SJSA1 (cell line): ENCODE measurements at regions not wholly inside any gene's neighbourhood (a gene's known extent, or its start where the extent isn't known, plus 50 kb on each side); places are given as distances from the start of the nearest gene placed in this dataset.
"Not testable (repeated sequence)": the region's sequence is repeated elsewhere in the genome, so short reads cannot be mapped to it uniquely, and the experiment has no call there.

Experiments used
- DNase-seq, 2 experiments: peaks; one replicate each; pipeline ENCODE4 v3.0.0-alpha.2; 2015 to 2020; ENCODE audit warnings: low spot score in 2 of 2, low read depth in 1 of 2
- H3K27ac ChIP-seq: fragments of 250-450 bp; sonication (Bioruptor Pico); 2 replicates; pipeline ENCODE4 v1.5.1; 2020; ENCODE audit warnings: mild to moderate bottlenecking, moderate library complexity
- H3K27me3 ChIP-seq: fragments of 250-450 bp; sonication (Bioruptor Pico); replicated peaks from 2 replicates; pipeline ENCODE4 v1.5.1; 2020; ENCODE audit warnings: mild to moderate bottlenecking, moderate library complexity
- H3K36me3 ChIP-seq: fragments of 250-450 bp; sonication (Bioruptor Pico); 2 replicates; pipeline ENCODE4 v1.5.1; 2020; ENCODE audit warnings: mild to moderate bottlenecking
- H3K4me1 ChIP-seq: fragments of 250-450 bp; sonication (Bioruptor Pico); replicated peaks from 2 replicates; pipeline ENCODE4 v1.6.1; 2021; ENCODE audit warnings: mild to moderate bottlenecking
- H3K4me3 ChIP-seq: fragments of 250-450 bp; sonication (Bioruptor Pico); 2 replicates; pipeline ENCODE4 v1.5.1; 2020; ENCODE audit warnings: mild to moderate bottlenecking
- H3K9me3 ChIP-seq: fragments of 250-450 bp; sonication (Bioruptor Pico); replicated peaks from 2 replicates; pipeline ENCODE4 v1.5.1; 2020; ENCODE audit warnings: mild to moderate bottlenecking

GRCh38 chr6:134410541-134410940, 92.6 kb upstream of the SGK1 start:
- Histone ChIP-seq H3K4me3 (no peak overlapping the region), H3K9me3 (no peaks in the 10 kb centered on the region; the same call in 1 of the 2 replicates), H3K27ac (no peak overlapping the region), H3K4me1 (no peaks in the 10 kb centered on the region), H3K27me3 (no peaks in the 10 kb centered on the region), H3K36me3 (no peaks in the 10 kb centered on the region)
- DNase-seq = no peak

GRCh38 chr6:134407791-134408190, 89.9 kb upstream of the SGK1 start:
- DNase-seq = no peak
- Histone ChIP-seq H3K27me3 (no peaks in the 10 kb centered on the region), H3K4me1 (no peaks in the 10 kb centered on the region), H3K27ac (no peak overlapping the region), H3K36me3 (no peaks in the 10 kb centered on the region), H3K4me3 (no peak overlapping the region), H3K9me3 (no peaks in the 10 kb centered on the region; the same call in 1 of the 2 replicates)

GRCh38 chr6:134406311-134406710, 88.4 kb upstream of the SGK1 start:
- Histone ChIP-seq H3K4me1 (no peaks in the 10 kb centered on the region), H3K36me3 (no peaks in the 10 kb centered on the region), H3K4me3 (no peak overlapping the region), H3K27ac (no peak overlapping the region), H3K27me3 (no peaks in the 10 kb centered on the region), H3K9me3 (no peaks in the 10 kb centered on the region; the same call in 1 of the 2 replicates)
- DNase-seq = no peak

GRCh38 chr6:134405386-134406087, 87.6 kb upstream of the SGK1 start:
- no peak for DNase-seq
- H3K36me3 ChIP-seq = no peaks in the 10 kb centered on the region
- no peaks in the 10 kb centered on the region; the same call in 1 of the 2 replicates for H3K9me3 ChIP-seq
- H3K4me1 ChIP-seq = no peaks in the 10 kb centered on the region
- no peak overlapping the region for H3K27ac ChIP-seq
- no peaks in the 10 kb centered on the region for H3K27me3 ChIP-seq
- H3K4me3 ChIP-seq = no peak overlapping the region

GRCh38 chr6:134403312-134403711, 85.4 kb upstream of the SGK1 start:
- not testable (repeated sequence) for H3K9me3 ChIP-seq, H3K27ac ChIP-seq, H3K36me3 ChIP-seq, DNase-seq, H3K4me1 ChIP-seq, H3K27me3 ChIP-seq, H3K4me3 ChIP-seq

- H3K4me1 ChIP-seq = no peaks in the 10 kb centered on the region
- no peaks in the 10 kb centered on the region for H3K36me3 ChIP-seq
- H3K27me3 ChIP-seq = no peaks in the 10 kb centered on the region
- no peak for DNase-seq
- no peak overlapping the region for H3K4me3 ChIP-seq
- no peaks in the 10 kb centered on the region; the same call in 1 of the 2 replicates for H3K9me3 ChIP-seq
- no peak overlapping the region for H3K27ac ChIP-seq
Observed at GRCh38 chr6:134402372-134402984, 84.6 kb upstream of the SGK1 start.

DNA sequence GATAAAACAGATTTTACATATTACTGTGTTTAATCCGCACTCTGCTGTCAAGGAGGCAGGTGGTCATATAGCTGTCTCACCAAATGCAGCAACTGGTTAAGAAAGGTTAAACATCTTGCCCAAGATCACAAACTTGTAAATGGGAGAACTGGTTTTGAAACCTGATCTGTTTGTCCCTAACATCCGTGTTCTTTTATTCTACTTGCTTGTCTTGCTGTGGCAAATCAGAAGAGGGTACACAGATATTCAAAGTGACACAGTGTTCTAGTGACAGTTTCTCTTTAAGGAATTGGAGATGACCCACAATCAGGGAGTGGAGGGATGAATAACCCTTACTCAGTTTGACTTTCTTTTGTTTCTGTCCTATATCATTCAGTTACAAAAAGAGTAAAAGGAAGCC, 83.0 kb upstream of the SGK1 start:
- no peak for DNase-seq
- H3K36me3 ChIP-seq = no peaks in the 10 kb centered on the region
- no peaks in the 10 kb centered on the region; the same call in 1 of the 2 replicates for H3K9me3 ChIP-seq
- H3K27ac ChIP-seq = no peak overlapping the region
- H3K27me3 ChIP-seq = no peaks in the 10 kb centered on the region
- H3K4me3 ChIP-seq = no peak overlapping the region
- no peaks in the 10 kb centered on the region for H3K4me1 ChIP-seq

DNA sequence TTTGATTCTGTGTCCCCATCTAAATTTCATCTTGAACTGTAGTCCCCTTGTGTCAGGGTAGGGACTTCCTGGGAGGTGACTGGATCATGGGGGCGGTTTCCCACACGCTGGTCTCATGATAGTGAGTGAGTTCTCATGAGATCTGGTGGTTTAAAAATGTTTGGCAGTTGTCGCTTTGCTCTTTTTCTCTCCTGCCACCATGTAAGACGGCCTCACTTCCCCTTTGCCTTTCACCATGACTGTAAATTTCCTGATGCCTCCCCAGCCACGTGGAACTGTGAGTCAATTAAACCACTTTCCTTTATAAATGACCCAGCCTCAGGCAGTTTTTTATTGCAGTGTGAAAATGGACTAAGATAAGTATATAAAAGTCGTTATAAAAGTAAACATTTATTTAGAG, 80.5 kb upstream of the SGK1 start:
- H3K9me3 ChIP-seq = no peaks in the 10 kb centered on the region
- no peaks in the 10 kb centered on the region for H3K36me3 ChIP-seq
- DNase-seq = no peak
- H3K27ac ChIP-seq = no peak overlapping the region
- H3K4me3 ChIP-seq = no peak overlapping the region
- H3K4me1 ChIP-seq = no peaks in the 10 kb centered on the region
- H3K27me3 ChIP-seq = no peaks in the 10 kb centered on the region

DNA sequence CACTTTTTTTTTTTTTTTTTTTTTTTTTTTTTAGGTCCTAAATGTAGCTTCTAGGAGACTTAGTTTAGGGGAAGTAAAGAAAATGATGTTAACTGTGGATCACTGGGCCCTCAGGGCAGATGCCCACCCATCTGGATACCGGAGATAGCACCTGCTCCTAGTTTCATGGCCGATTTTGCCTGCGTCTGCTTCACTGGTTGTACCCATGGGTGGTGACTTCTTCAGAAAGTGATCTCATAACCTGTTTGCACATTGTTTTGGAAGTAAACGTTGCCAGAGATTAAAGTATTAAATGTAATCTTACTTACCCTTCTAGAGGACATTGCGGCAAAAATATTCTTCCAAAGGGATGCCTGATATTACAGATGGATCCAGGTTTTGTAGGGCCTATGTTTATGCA, 79.8 kb upstream of the SGK1 start:
- H3K4me3 ChIP-seq = no peak overlapping the region
- no peaks in the 10 kb centered on the region for H3K27me3 ChIP-seq
- no peaks in the 10 kb centered on the region for H3K9me3 ChIP-seq
- no peaks in the 10 kb centered on the region for H3K4me1 ChIP-seq
- no peaks in the 10 kb centered on the region for H3K36me3 ChIP-seq
- no peak overlapping the region for H3K27ac ChIP-seq
- no peak for DNase-seq

GRCh38 chr6:134394905-134395304, 77.0 kb upstream of the SGK1 start:
- no peak overlapping the region for H3K27ac ChIP-seq
- no peaks in the 10 kb centered on the region for H3K27me3 ChIP-seq
- H3K4me3 ChIP-seq = no peak overlapping the region
- DNase-seq = no peak
- H3K9me3 ChIP-seq = no peaks in the 10 kb centered on the region
- no peaks in the 10 kb centered on the region for H3K36me3 ChIP-seq
- no peaks in the 10 kb centered on the region for H3K4me1 ChIP-seq

GRCh38 chr6:134394208-134394607, 76.3 kb upstream of the SGK1 start:
- H3K36me3 ChIP-seq = no peaks in the 10 kb centered on the region
- H3K4me3 ChIP-seq = no peak overlapping the region
- no peaks in the 10 kb centered on the region for H3K9me3 ChIP-seq
- H3K27me3 ChIP-seq = no peaks in the 10 kb centered on the region
- H3K4me1 ChIP-seq = no peaks in the 10 kb centered on the region
- no peak overlapping the region for H3K27ac ChIP-seq
- no peak for DNase-seq

DNA sequence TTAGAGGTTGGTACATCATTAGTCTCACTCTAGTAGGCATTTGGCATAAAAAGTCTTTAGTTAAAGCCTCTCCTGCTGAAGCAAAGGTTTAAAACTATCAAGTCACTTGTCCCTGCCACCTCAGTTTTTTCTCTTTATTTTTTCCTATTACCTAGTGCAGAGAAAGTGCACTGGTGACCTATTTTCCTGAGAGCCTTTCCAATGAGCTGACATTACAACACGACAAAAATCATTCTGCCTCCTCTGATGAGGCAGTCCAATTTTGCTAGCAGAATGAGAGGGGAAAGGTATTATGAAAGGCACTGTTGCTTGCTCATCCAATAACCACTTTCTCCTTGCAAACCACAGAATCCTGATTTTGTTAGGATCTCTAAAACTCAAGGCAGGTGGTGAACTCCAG, 73.3 kb upstream of the SGK1 start:
- no peaks in the 10 kb centered on the region for H3K4me1 ChIP-seq
- H3K36me3 ChIP-seq = no peaks in the 10 kb centered on the region
- no peak for DNase-seq
- H3K27me3 ChIP-seq = no peaks in the 10 kb centered on the region
- H3K4me3 ChIP-seq = no peak overlapping the region
- no peak overlapping the region for H3K27ac ChIP-seq
- no peaks in the 10 kb centered on the region for H3K9me3 ChIP-seq

DNA sequence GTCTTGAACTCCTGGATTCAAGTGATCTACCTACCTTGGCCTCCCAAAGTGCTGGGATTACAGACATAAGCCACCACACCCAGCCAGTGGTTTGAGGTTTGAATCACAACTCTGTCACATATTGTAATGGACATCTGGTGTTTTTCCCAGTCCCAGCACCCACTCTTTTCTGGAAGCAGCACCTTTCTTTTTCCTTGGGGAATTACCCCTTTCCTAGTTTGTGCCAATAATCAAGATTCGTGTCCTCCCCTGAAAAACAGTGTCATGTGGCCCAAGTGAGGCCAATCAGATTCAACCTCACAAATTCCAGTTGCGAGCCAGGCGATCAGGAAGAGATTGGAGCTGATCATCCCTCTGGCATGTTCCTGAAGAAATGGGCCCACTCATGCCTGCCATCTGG, 71.7 kb upstream of the SGK1 start:
- H3K27me3 ChIP-seq = no peaks in the 10 kb centered on the region
- H3K27ac ChIP-seq = no peak overlapping the region
- no peaks in the 10 kb centered on the region for H3K9me3 ChIP-seq

DNA sequence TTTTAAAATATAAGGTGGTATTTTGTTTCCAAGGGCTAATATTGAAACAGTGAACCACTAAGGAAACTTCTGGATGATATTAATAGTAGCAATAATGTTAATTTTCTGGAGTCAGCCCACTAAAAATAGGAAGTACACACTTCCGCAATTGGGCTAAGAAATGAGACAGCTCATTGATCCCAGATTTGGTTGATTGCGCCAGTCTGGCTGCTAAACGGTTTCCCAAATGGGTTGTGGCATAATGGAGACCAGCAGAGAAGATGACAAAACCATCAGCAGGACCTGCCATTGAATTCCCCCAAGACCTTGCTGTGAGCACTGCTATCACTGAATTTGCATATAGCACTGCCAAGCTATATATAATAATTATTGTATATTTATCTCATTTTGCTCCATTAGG, 71.2 kb upstream of the SGK1 start:
- Histone ChIP-seq H3K36me3 (no peaks in the 10 kb centered on the region), H3K27ac (no peak overlapping the region), H3K4me1 (no peaks in the 10 kb centered on the region), H3K27me3 (no peaks in the 10 kb centered on the region), H3K9me3 (no peaks in the 10 kb centered on the region), H3K4me3 (no peak overlapping the region)
- no peak for DNase-seq

More for the DNA sequence above, 71.7 kb upstream of the SGK1 start:
- no peaks in the 10 kb centered on the region for H3K4me1 ChIP-seq
- H3K4me3 ChIP-seq = no peak overlapping the region
- DNase-seq = no peak
- H3K36me3 ChIP-seq = no peaks in the 10 kb centered on the region

- not testable (repeated sequence) for DNase-seq, H3K27ac ChIP-seq, H3K9me3 ChIP-seq, H3K4me3 ChIP-seq, H3K27me3 ChIP-seq, H3K36me3 ChIP-seq, H3K4me1 ChIP-seq
Observed at GRCh38 chr6:134386482-134386881, 68.6 kb upstream of the SGK1 start.
